CD14-positive monocyte (primary cell): ENCODE measurements at regions not wholly inside any gene's neighbourhood (a gene's known extent, or its start where the extent isn't known, plus 50 kb on each side); places are given as distances from the start of the nearest gene placed in this dataset.

Experiments
- DNase-seq, 3 donors: peaks; one replicate each; pipeline ENCODE4 v3.0.0-alpha.2; 2011 to 2022
- H2AFZ ChIP-seq: 2 replicates; pipeline ENCODE4 v1.6.0; 2012; ENCODE audit warnings: mild to moderate bottlenecking, low read depth, low read length, inconsistent platforms; ENCODE audit not compliant: insufficient read depth, poor library complexity, severe bottlenecking
- H3K27ac ChIP-seq, 2 donors: 1 replicate in 1 of 2; 2 replicates in 1 of 2; pipeline ENCODE4 v1.5.1; 2012 to 2013; ENCODE audit warnings: low read length in 2 of 2, control low read depth in 1 of 2, inconsistent platforms in 1 of 2, low read depth in 1 of 2, mild to moderate bottlenecking in 1 of 2
- H3K27me3 ChIP-seq, 2 donors: one replicate each; pipeline versions ENCODE4 v1.6.0 to v1.6.1; 2011 to 2013; ENCODE audit warnings: low read length in 2 of 2; ENCODE audit not compliant: control insufficient read depth in 2 of 2, insufficient read depth in 2 of 2
- H3K36me3 ChIP-seq, 2 donors: replicated peaks in 1 of 2; 1 replicate in 1 of 2; 2 replicates in 1 of 2; pipeline versions ENCODE4 v1.5.1 to v1.6.1; 2012 to 2013; ENCODE audit warnings: low read length in 2 of 2, control low read depth in 1 of 2, inconsistent platforms in 1 of 2, mild to moderate bottlenecking in 1 of 2; ENCODE audit not compliant: insufficient read depth in 2 of 2, control insufficient read depth in 1 of 2
- H3K4me1 ChIP-seq, 2 donors: 1 replicate in 1 of 2; 2 replicates in 1 of 2; pipeline versions ENCODE4 v1.5.1 to v1.6.1; 2012 to 2013; ENCODE audit warnings: low read length in 2 of 2, control low read depth in 1 of 2, inconsistent platforms in 1 of 2, mild to moderate bottlenecking in 1 of 2, moderate library complexity in 1 of 2; ENCODE audit not compliant: insufficient read depth in 2 of 2, control insufficient read depth in 1 of 2
- H3K4me2 ChIP-seq: replicated peaks from 2 replicates; pipeline ENCODE3; 2012; ENCODE audit warnings: low read length, moderate library complexity, mild to moderate bottlenecking; ENCODE audit not compliant: poor library complexity, severe bottlenecking; ENCODE audit errors: extremely low read depth
- H3K4me3 ChIP-seq, 3 experiments: fragments of 200-600 bp in 1 of 3; sonication (generic) in 1 of 3; replicated peaks in 1 of 3; 1 replicate in 2 of 3; 2 replicates in 1 of 3; pipeline ENCODE4 v1.5.1; 2011 to 2013; ENCODE audit warnings: low read length in 3 of 3, mild to moderate bottlenecking in 3 of 3, control low read depth in 2 of 3, low read depth in 2 of 3, inconsistent platforms in 1 of 3, moderate library complexity in 1 of 3
- H3K79me2 ChIP-seq: 2 replicates; pipeline ENCODE4 v1.6.0; 2012; ENCODE audit warnings: mild to moderate bottlenecking, control low read depth, inconsistent platforms, low read length, moderate library complexity; ENCODE audit not compliant: insufficient read depth
- H3K9ac ChIP-seq: 2 replicates; pipeline ENCODE4 v1.6.0; 2017; ENCODE audit warnings: low read length, mild to moderate bottlenecking; ENCODE audit not compliant: insufficient read depth, poor library complexity, severe bottlenecking
- H3K9me3 ChIP-seq, 2 donors: replicated peaks in 1 of 2; 1 replicate in 1 of 2; 2 replicates in 1 of 2; pipeline versions ENCODE4 v1.5.1 to v1.6.1; 2012 to 2013; ENCODE audit warnings: low read length in 2 of 2, control low read depth in 1 of 2; ENCODE audit not compliant: control insufficient read depth in 1 of 2, insufficient read depth in 1 of 2
- H4K20me1 ChIP-seq: 2 replicates; pipeline ENCODE4 v1.6.0; 2012; ENCODE audit warnings: mild to moderate bottlenecking, low read length, control low read depth, moderate library complexity; ENCODE audit not compliant: insufficient read depth
- H3K27ac Mint-ChIP-seq, 7 donors: one replicate each; pipeline ENCODE4 v1.8.0; 2020; ENCODE audit warnings: mild to moderate bottlenecking in 7 of 7, mixed read lengths in 7 of 7, moderate library complexity in 6 of 7, inconsistent platforms in 2 of 7
- H3K27me3 Mint-ChIP-seq, 3 donors: one replicate each; pipeline ENCODE4 v1.8.0; 2021 to 2022; ENCODE audit warnings: low read depth in 3 of 3, mild to moderate bottlenecking in 3 of 3, mixed read lengths in 3 of 3, moderate library complexity in 3 of 3, inconsistent platforms in 1 of 3
- H3K36me3 Mint-ChIP-seq, 2 donors: one replicate each; pipeline ENCODE4 v1.8.0; 2020; ENCODE audit warnings: mixed read lengths in 2 of 2, inconsistent platforms in 1 of 2, mild to moderate bottlenecking in 1 of 2
- H3K4me1 Mint-ChIP-seq: one replicate; pipeline ENCODE4 v1.8.0; 2020; ENCODE audit warnings: mild to moderate bottlenecking, mixed read lengths
- H3K4me3 Mint-ChIP-seq, 2 donors: one replicate each; pipeline ENCODE4 v1.8.0; 2020; ENCODE audit warnings: mild to moderate bottlenecking in 2 of 2, mixed read lengths in 2 of 2, moderate library complexity in 1 of 2
- H3K9me3 Mint-ChIP-seq, 7 donors: one replicate each; pipeline ENCODE4 v1.8.0; 2020 to 2022; ENCODE audit warnings: mixed read lengths in 7 of 7, mild to moderate bottlenecking in 6 of 7, moderate library complexity in 6 of 7, inconsistent platforms in 2 of 7
- CTCF ChIP-seq: fragments of 200-600 bp; IDR thresholded peaks from one replicate; pipeline ENCODE4 v1.8.0; 2022; ENCODE audit warnings: antibody characterized with exemption, mild to moderate bottlenecking
- WGBS: methylation state at CpG from one replicate; pipeline ENCODE4 v1.1.5; 2013; ENCODE audit warnings: missing lambda C conversion rate; ENCODE audit not compliant: insufficient coverage; 5-methylcytosine and 5-hydroxymethylcytosine counted together
- intact Hi-C, 2 donors: fragments of 100-400 bp; cut with micrococcal nuclease; formaldehyde crosslinking; loops; one replicate each; pipeline versions ENCODE4 v1.15.0 to v1.15.1; 2023

DNA sequence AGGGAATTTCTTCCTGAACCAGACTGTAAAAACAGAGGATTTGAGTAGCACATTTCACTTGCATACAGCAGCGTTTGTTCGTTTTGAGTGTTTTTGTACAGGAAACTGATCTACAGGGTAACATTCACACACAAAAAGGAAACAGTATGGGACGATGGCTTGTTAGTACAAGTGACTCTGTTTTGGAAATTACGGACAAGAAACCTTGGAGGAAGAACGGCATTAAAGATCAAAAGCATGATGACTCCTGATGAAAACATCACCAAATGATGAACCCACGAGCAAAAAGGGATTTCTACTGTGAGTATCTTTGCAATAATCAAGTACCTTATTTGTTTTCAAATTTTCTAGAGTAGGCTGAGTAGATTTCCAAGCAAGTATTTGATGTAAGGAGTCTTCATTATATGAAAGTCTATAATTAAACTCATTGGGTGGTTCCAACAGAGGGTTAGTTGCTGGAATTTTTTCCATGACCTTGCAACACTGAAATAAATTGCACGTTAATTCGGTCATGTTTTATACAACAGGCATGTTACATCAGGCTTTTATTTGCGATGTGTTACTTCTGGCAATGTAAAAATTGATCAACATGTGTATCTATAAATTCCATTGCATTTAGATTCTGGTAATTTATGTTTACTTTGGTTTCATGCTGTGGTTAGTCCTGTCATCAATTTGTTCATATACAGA, 76.7 kb upstream of the KCNK2 start:
- H3K27me3 ChIP-seq, result no peaks in the 10 kb centered on the region
- no peak overlapping the region for H3K4me3 ChIP-seq
- Mint-ChIP-seq H3K36me3 (no peaks in the 10 kb centered on the region), H3K9me3 (peaks cover 0 to 6% (median 2%) of the 10 kb centered on the region in 7 donors), H3K4me1 (no peaks in the 10 kb centered on the region), H3K27me3 (no peaks in the 10 kb centered on the region), H3K4me3 (no peak overlapping the region), H3K27ac (no peak overlapping the region)
- H3K27ac ChIP-seq, result no peak overlapping the region
- no peaks in the 10 kb centered on the region for H3K9me3 ChIP-seq
- no peak for DNase-seq
- H3K9ac ChIP-seq, result no peak overlapping the region
- H3K4me2 ChIP-seq, result no peak overlapping the region
- no peak for TF ChIP-seq CTCF
- H3K4me1 ChIP-seq, result no peaks in the 10 kb centered on the region
- WGBS, result 68% methylated on average over 3 of the region's 9 CpGs
- intact Hi-C loops, result no loop called here
- H3K36me3 ChIP-seq, result no peaks in the 10 kb centered on the region
- H3K79me2 ChIP-seq, result no peaks in the 10 kb centered on the region
- H4K20me1 ChIP-seq, result no peaks in the 10 kb centered on the region
- H2AFZ ChIP-seq, result no peak overlapping the region

- intact Hi-C loops, result no loop called here
- no peaks in the 10 kb centered on the region for H3K27me3 Mint-ChIP-seq
Observed at GRCh38 chr1:215007880-215008279, 74.7 kb upstream of the KCNK2 start.

More at GRCh38 chr1:215007880-215008279, 74.7 kb upstream of the KCNK2 start:
- Mint-ChIP-seq H3K4me3 (no peak overlapping the region), H3K9me3 (peaks cover 0 to 4% (median 0%) of the 10 kb centered on the region in 7 donors), H3K4me1 (no peaks in the 10 kb centered on the region), H3K27ac (no peak overlapping the region), H3K36me3 (no peaks in the 10 kb centered on the region)
- Histone ChIP-seq H3K9me3 (peaks cover 0 to 3% of the 10 kb centered on the region in 2 donors), H3K4me2 (no peak overlapping the region), H4K20me1 (no peaks in the 10 kb centered on the region), H2AFZ (no peak overlapping the region), H3K36me3 (no peaks in the 10 kb centered on the region), H3K4me3 (no peak overlapping the region), H3K27ac (no peak overlapping the region), H3K79me2 (no peaks in the 10 kb centered on the region), H3K4me1 (no peaks in the 10 kb centered on the region), H3K9ac (no peak overlapping the region), H3K27me3 (no peaks in the 10 kb centered on the region)
- no peak for DNase-seq
- no peak for TF ChIP-seq CTCF
